Dermis blood vessel endothelial cell (primary cell): ENCODE measurements at regions not wholly inside any gene's neighbourhood (a gene's known extent, or its start where the extent isn't known, plus 50 kb on each side); places are given as distances from the start of the nearest gene placed in this dataset.
"Not testable (repeated sequence)": the region's sequence is repeated elsewhere in the genome, so short reads cannot be mapped to it uniquely, and the experiment has no call there.

ENCODE experiments used
- DNase-seq: peaks from one replicate; pipeline ENCODE4 v3.0.0; 2010

DNA sequence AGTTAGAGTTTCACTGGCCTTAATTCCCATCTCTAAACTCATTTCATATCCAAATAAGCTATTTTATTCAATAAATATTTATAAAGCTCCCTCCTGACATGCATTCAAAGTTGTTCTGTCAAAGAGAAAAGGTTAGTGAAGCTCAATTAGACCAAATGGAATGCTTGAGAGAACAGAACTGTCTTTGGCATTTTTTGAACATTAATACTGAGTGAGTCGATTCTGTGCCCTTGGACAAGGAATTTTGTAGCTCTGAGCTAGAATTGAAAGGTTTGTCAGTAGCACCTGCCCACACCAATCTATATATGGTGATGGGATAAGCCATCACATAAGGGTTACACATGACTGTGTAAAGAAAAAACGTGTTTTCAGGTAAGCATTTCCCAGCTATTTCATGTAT, 631.2 kb upstream of the CCNG1 start:
- no peak for DNase-seq

DNA sequence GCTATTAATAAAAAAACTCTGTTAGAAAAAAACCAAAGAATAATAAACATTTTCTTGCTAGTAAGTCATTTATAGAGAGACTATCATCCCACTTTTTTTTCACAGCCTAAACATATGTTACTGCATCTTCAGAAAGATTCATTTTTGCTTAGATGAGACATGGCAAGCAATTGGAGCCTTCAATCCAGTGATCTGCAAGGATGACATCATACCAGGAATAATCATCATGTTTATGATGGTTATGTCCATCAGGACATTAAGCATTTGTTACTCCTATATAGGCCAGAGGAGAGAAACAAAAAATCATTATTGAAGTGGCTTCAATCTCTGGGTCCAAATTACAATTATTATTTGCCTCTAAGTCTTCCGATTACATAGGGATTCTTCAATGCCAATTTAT, 626.3 kb upstream of the CCNG1 start:
- no peak for DNase-seq

DNA sequence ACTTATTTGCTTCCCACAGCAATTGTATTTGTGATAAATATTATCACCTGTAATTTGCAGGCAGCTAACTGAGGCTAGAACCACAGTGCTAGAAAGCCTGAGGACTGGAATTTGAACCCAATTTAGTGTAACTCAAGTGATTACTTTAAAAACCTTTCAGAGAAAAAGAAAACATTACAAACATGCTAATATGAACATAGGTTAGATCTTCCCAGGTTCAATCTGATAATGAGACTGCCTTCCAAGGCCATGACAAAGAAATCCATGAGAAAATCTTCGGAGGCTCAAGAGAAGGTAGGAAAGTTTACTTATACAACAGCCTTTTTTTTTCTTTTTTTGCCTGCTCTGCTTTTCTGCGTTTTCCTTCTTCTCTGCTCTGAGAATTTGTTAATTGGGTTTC, 620.6 kb upstream of the CCNG1 start:
- DNase-seq: no peak

DNA sequence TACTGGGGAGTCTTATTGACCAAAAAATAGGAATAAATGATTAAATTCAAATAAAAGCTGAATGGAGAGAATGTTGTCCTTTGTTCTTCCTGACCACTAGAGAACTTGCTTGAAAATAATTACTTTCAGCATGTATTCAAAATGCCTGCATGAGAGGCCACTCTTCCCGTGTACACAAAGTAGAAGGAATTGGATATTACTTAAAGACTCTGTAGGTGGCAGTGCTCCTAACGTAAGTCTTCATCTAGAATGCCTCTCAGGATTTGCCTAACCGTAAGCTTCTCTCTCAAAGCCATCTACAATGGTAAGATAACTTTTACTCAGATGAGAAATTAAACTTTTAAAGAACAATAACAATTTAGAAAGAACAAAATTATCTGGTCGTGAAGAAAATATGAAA, 620.0 kb upstream of the CCNG1 start:
- DNase-seq: no peak

DNA sequence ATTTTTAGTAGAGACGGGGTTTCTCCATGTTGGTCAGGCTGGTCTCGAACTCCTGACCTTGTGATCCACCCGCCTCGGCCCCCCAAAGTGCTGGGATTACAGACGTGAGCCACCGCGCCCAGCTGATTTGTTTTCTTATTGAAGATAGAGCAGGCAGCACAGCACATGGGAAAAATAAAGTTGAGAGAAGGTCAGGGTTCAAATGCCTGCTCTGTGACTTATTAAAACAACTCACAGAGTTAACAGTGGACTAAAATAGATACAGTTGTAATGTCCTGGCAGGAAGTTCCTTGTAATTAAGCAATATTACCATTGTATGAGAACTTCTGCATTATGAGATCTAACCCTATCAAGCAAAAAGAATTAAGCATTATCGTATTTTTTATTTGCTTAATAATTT, 615.7 kb upstream of the CCNG1 start:
- not testable (repeated sequence) for DNase-seq

DNA sequence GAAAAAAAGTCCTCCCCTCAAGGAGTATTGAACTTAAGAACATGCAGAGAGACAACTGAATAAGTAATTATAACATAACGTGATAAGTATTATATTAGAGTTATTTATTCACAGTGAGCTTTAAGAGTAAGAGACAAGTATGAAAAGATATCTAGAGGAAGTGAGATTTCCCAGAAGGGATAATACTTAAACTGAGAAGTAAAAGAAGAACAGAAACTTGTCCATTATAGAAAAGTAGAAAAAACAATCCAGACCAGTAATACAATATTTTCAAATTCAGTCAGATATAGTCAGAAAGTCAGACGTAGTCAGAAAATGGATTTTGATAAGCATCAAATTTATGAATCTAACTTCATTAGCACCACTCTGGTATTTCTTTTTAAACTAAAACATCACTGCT, 613.0 kb upstream of the CCNG1 start:
- no peak for DNase-seq

DNA sequence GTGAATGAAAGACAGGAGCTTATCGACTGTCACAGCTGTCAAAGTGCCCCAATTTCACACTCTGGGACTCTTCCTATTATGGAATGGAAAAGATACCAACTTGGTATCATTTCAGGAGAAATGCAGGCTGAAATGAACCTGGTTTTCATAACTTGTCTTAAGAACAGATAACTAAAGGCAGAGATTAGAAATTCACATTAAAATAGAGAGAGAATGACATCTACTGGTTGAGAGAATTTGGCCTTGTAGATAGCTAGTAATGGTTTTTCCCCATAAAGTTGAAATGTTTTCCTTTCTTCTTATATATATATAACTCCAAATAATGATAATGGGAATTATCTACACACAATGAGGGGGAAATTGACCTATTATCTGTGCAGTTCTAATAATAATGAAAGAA, 600.2 kb upstream of the CCNG1 start:
- no peak for DNase-seq

DNA sequence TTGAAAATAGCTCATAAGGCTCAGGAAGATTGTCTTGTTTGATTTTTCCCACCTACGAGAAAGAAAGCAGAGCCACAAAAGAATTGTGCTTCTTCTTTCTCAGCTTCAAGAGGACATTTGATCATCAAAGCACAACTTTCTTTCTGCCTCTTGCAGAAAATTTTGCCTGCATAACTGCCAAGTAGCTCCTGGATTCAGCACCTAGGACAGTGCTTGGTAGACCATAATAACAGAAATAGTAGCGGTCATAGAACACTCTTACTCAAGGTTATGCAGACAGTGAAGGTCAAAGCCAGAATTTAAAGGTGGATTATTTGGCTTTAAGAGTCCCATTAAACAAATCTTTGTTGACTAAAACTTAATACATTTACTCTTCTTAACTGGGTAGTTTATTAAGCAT, 594.7 kb upstream of the CCNG1 start:
- DNase-seq: no peak

DNA sequence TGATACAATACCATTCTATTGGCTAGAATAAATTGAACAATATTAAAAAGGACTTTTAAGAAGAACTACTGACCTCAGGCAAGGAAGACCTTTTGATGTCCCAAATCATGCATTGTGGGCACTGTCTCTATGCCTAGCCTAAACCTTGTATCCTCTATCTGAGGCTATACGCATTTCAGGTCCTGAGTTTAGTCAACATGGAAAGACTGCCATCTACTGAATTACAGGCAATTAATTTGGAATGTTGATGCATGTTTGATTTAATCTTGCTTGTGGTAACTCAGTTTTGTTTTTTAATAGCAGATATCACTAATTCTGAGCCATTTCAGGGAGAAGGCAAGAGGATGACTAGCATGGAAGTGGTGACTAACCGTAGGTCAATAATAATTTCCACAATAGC, 585.3 kb upstream of the CCNG1 start:
- DNase-seq: no peak

DNA sequence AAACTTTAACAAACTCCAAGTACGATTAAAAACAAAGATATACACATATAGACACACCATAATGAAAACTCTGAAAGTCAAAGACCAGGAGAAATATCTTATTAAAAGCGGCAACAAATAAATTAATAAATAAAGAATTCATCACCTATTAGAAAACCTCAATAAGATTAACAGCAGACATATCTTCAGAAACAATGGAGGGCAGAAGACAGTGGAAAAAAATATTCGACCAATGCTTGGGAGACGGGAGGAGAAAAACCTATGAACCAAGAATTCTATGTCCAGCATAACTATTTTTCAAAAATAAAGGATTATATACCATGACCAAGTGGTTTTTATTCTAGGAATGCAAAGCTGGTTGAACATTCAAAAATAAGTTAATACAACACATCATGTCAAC, 578.6 kb upstream of the CCNG1 start:
- no peak for DNase-seq

DNA sequence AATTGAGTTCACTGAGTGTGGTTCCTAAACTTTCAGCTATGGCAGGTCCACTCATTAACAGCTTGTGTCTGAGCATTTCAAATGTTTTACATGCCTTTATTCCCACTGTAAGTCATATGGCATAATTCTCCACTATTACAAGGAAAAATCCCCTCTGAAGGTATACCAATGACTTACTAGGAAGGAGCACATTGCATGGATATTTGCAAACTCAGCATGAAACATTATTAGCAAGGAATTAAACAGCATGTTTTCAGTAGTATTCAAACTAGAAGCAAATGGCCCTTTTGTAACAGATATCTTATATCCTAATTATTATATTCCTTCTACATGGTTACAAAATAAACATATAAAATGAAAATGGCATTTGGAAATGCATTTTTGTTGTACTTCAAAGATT, 566.4 kb upstream of the CCNG1 start:
- DNase-seq: no peak

DNA sequence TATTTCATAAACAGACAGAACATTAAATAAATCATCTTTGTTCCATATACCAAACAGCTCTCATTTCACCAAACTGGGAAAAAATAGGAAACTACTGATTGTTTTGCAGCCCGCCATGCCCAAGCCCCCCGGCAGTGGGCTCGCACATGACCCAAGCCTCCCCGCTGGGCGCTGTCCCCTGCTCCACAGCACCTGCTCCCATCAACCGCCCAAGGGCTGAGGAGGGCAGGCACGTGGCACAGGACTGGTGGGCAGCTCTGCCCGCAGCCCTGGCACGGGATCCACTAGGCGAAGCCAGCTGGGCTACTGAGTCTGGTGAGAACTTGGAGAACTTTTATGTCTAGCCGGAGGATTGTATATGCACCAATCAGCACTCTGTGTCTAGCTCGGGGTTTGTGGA, 554.8 kb upstream of the CCNG1 start:
- no peak for DNase-seq

DNA sequence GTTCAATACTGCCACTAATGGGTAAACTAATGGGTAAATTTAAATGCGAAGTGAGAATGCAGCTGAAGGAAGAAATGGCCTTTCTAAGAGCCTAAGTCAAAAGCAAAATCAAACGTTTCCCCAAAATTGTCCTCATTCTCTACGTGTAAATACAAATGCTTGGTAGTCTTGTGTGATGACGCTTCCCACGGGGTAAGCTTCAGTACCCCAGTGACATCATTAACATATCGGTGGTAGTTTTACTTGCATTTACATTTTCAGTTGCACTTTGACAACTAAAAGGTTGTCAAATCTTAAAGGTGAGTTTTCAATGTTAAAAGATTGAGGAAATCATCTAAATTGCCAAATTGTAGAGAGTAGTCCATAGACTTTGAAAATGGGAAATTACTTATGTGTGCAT, 550.7 kb upstream of the CCNG1 start:
- DNase-seq: no peak

DNA sequence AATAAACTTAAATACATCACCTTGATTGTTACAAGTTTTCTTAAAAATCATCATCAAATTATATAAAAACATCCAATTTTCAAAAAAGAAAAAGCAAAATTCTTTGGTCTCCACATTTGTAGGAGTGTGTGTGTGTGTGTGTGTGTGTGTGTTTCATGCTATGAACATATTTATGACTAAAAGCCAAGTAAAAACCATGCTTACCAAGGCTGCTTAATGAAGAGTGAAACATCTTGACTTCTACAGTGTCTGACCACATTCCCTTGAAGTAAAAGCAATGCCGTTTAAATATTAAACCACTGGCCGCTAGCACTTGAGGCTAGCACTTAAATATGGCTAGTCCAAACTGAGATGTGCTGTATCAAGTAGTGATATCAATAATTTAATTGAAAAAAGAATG, 549.1 kb upstream of the CCNG1 start:
- DNase-seq: no peak

DNA sequence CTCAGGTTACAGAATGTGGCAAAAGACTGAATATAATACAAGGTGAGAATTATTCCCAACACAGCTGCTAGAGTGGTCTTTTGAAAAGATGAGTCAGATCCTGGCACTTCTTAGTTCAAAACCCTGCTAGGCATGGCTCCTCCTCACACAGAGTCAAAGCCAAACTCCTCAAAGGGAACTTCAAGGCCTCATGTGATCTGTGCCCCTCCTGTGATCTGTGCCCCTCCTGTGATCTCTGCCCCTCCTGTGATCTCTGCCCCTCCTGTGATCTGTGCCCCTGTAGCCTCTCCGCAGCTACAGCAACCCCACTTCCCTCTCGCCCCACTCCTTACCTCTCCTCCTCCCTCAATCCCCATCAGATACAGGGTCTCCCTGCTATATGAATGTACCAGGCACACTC, 525.5 kb upstream of the CCNG1 start:
- no peak for DNase-seq

DNA sequence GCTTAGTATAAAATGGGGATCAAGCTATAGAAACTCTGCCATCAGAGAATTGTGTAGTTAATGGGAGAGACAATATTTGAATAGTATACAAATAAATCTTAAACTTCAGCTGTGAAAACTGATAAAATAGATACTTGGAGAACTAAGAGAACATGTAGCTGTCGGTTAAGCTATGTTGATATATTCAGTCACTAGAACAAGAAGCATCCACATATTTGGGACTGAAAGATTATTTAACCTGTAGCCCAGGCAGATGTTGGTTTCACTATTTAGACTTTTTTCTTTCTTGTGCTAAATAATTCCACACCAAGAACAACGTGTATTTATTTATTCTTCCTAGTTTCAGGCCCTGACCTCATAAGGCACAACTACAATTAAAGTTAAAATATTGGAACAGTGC, 521.0 kb upstream of the CCNG1 start:
- DNase-seq: no peak

DNA sequence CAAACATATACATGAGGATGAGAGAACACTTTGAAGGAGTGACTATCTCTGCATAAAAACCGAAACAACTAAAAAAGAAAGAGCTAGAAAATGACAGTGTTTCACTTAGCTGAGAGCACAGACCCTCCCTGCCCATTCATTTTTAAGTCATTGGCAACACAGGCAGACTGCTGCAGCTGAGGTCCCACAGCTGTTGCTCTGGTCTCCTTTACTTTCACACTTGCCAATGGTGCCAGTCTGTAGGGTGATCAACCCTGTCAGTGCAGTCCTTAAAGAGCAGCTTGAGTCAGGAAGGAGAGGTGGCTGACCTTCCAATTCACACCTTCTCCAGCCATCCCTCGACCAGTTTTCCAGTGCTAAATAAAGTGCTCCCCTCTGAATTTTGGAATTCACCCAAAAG, 508.3 kb upstream of the CCNG1 start:
- no peak for DNase-seq

DNA sequence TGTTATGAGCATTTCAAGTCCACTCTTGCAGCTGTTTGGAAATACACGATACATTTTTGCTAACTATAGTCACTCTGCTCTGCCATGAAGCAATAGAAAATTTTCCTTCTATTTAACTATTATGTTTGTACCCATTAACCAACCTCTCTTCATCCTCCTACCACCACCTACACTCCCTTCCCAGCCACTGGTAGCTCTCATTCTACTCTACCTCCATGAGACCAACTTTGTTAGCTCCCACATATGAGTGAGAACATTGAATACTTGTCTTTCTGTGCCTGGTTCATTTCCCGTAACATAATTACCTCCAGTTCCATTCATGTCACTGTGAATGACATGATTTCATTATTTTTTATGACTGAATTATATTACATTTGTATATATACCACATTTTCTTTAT, 505.9 kb upstream of the CCNG1 start:
- DNase-seq: no peak

DNA sequence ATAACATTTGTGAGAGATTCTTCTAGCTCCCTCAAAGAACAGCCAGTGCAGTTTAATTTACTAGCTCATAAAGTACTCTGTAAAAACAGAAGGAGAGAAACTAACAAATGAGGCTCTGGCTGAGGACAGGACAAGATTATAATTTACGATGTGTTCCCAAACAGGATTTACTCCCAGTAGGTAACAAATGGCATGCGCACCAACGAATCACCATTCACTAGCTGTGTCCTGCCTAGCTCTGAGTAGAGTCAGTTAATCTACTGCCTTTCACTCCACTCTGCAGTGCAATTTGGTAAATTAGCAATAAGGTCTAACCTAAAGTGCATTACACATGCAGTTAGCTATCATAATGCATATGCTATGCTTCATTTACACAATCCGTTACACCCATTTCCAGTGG, 497.4 kb upstream of the CCNG1 start:
- DNase-seq: no peak

DNA sequence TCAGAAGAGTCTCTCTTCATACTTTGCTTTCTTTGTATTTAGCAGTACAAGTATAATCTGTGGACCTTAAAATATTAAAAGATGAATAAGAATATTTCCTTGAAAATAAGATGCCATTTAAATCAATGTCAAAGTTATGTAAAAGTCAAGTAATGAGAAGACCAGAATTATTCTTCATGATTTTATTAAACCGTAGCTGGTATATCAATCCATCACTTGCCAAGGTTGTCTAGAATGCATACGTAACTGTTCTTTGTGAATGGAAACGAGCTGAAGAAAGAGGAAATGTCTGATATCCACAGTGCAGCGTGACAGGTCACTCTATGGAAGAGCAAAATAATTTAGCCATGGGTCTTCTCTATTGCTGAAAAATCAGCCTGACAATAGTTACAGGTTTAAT, 488.7 kb upstream of the CCNG1 start:
- DNase-seq: no peak

DNA sequence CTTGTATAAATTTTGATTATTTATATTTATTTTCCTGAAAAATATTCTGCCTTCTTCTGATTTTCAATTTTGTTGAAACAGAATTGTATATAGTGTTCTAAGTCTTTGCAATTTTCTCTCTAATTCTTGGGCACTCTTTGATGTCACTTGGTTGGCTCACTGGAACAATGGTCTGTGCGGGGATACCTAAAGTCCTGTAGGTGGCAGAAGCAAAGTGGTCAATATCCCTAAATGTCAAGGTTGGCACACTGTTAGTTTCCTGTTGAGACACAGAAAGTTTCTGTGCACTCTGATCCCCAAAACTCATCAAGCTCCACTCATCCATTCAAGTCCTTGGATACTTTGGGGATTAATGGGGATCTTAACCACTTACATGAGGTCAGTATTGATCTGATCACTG, 480.8 kb upstream of the CCNG1 start:
- no peak for DNase-seq

DNA sequence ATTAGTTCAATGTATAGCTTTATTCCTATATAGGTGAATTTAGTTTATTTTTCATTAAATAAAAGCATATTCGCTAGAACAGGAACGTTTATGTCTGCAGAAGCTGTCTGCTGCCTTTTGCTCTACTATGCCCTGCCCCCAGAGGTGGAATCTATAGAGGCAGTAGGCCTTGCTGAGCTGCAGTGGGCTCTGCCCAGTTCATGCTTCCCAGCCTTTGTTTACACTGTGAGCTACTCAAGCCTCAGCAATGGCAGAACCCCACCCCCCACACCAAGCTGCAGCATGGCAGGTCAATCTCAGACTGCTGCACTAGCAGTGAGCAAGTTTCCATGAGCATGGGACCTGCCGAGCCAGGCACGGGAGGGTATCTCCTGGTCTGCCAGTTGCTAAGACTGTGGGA, 473.3 kb upstream of the CCNG1 start:
- not testable (repeated sequence) for DNase-seq

DNA sequence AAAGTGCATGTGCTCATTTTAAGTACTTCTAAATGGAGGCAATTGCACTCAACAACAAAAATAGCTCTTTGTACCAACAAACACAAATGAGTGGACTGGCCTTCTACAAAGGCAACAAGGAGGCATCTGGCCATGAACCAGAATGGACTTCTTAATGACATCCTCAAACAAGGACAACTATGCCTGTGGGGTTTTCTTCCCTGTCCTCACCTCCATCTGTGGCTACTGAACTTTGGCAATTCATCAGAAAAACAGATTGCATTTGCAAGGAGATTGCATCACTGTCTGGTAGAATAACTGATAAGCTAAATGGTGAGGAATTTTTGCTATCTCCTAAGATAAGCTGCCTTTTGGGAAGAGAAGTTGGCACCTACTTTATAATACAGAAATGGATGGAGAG, 447.3 kb upstream of the CCNG1 start:
- DNase-seq: no peak

DNA sequence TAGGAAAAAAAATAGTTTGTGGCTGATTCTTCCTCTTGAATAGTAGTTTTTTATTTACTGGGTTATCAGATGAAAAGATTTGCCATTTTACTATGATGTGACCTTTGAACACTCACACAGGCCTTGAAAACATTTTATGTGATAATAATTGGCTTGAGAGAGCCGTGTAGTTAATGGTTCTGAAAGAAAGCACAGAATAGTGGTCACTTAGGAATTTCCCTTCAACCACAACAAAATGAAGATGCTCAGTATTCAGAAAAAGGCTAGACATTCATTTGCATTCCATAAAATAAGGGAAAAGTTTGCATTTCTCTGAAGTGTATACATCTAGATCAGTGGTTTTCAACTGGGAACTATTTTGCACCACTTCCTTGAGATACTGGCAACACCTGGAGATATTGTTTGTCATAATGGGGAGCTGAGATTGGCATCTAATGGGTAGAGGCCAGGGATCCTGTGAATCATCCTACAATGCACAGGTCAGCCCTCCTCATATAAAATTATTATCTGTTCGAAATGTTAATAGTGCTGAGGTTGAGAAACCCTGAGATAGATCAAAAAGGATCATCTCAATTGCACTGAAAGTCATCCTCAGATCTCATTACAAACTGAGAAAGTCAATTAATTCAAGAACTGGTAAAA, 446.4 kb upstream of the CCNG1 start:
- no peak for DNase-seq

DNA sequence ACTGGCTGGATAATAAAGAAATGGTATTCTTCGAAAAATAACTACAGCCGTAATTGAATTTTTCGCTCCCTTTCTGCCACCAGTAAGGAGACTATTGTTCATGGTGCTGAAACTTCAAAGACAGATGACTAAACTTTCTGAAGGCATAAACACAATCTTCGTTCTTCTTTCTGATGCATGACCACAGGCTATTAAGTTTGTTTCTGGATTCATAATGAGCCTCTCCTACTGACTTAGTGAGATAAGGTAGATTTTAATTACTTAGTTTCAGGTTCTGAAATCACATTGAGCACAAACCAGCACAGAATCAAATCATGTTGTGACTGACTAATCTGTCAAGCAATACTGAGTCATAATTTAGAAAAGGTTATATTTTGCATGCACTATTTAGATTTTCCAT, 441.8 kb upstream of the CCNG1 start:
- DNase-seq: no peak

DNA sequence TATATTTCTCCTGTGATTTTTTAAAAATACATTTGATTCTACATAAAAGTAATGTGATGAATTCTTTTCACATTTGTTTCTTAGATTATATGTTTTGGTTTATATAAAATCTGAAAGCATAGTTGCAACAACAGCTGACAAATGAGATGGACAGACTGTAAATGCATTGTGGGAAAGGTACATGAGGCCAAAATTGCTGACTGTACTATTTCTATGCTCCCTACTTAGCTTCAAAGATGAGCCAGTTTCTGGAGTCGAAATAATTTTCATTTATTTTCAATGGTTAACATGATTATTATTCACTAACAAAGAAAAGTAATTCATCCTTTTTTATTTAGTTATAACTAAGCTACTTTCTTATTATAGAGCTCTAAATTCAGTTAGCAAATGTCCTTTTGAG, 441.3 kb upstream of the CCNG1 start:
- DNase-seq: no peak
